ENCODE measurements at regions not wholly inside any gene's neighbourhood (a gene's known extent, or its start where the extent isn't known, plus 50 kb on each side); places are given as distances from the start of the nearest gene placed in this dataset.

DNA sequence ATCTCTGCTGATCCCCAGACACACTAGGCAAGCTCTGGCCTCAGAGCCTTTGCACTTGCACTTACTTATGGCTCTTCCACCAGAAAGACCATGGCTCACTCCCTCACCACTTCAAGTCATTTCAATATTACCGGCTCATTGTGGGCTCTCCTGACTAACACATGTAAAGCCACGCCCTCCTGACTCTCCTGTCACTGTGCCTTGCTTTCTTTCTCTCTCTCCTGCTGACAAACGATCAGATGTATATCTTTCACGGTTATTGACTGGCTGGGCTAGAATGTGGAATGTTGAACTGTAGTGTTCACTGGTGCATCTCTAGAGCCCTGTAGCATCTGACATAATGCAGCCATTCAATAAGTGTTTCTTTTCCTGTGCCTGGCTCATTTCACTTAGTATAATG lies 425.1 kb downstream of the RAB28 start:
- H3K4me3 ChIP-seq (ENCODE audit: low read depth, low read length) = no peak overlapping the region
- DNase-seq (ENCODE audit: low read depth) = no peak
- TF ChIP-seq, protein P1, sequence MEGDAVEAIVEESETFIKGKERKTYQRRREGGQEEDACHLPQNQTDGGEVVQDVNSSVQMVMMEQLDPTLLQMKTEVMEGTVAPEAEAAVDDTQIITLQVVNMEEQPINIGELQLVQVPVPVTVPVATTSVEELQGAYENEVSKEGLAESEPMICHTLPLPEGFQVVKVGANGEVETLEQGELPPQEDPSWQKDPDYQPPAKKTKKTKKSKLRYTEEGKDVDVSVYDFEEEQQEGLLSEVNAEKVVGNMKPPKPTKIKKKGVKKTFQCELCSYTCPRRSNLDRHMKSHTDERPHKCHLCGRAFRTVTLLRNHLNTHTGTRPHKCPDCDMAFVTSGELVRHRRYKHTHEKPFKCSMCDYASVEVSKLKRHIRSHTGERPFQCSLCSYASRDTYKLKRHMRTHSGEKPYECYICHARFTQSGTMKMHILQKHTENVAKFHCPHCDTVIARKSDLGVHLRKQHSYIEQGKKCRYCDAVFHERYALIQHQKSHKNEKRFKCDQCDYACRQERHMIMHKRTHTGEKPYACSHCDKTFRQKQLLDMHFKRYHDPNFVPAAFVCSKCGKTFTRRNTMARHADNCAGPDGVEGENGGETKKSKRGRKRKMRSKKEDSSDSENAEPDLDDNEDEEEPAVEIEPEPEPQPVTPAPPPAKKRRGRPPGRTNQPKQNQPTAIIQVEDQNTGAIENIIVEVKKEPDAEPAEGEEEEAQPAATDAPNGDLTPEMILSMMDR (IDR thresholded peaks at IDR 0.05; ENCODE audit: low read depth, low read length, missing control alignments) = no peak

DNA sequence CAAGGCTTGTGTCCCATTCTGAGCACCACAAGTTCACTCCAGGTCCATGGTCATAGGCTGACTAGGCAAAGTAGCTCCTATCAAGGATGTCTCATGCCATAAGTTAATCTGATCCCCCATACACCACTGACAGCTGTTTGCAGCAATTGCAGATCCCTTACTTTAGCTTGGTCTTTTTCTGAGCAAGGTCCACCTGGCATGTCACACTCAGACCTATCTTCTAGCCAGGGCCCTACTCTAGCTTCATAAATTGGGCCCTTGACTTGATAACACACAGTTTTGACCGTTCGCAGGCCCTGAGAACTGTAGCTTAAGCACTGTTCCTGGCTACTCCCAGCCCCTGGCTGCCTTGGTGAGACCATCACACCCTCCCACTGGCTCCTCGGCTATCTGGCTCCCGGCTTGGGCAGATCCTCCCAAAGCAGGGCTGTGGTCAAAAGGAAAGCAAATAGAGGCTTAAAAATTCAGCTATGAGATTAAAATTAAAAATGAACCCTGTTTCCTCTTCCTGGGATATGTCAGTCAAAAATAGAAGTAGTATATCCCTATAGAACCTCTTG lies 427.4 kb downstream of the RAB28 start:
- TF ChIP-seq, protein P1 (IDR thresholded peaks at IDR 0.05; ENCODE audit: low read depth, low read length, missing control alignments) = no peak
- H3K4me3 ChIP-seq (ENCODE audit: low read depth, low read length) = no peak overlapping the region
- no peak for DNase-seq (ENCODE audit: low read depth)

DNA sequence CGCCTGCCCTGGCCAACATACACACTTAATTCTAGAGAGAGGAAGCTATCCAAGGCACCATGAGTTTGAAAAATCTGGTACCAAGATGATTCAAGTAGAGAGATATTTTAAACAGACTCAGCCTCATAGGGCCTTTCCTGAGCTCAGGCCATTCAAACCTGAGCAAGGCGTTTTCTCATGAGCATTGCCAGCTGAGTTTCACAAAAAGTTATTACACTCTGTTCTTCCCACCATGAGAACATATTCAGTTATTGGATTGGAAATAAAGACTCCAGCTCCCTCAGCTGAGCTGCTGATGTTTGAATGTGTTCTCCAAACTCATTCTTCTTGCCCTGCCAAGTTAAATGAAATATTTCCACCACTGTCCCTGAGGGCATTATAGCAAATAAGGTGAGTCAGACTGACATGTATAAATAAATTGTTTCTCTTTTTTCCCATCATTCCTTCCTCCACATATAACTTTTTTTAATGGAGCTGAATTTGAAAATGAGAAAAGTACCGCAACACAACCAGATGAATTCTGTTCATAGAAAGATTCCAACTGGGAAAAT lies 429.6 kb downstream of the RAB28 start:
- TF ChIP-seq, protein P1 (IDR thresholded peaks at IDR 0.05; ENCODE audit: low read depth, low read length, missing control alignments) = no peak
- H3K4me3 ChIP-seq (ENCODE audit: low read depth, low read length) = no peak overlapping the region
- DNase-seq (ENCODE audit: low read depth) = no peak

DNA sequence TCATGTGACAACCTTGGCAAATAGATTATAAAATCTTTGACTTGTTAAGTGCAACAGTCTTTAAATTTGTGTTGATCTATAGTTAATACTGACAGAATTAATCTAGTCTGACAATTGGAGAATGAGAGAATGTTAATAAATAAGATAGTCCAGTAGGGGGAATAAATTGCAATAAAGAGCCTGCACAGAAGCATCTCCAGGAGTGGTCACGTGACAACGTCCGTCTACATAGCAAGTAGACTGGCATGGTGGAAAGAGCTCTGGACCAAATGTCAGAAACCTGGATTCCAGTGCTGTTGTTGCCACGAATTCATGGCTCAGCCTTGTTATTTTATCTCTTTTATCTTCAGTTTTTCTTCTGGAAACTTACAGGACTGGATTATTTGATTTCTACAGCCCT lies 436.5 kb downstream of the RAB28 start:
- TF ChIP-seq, protein P1 (IDR thresholded peaks at IDR 0.05; ENCODE audit: low read depth, low read length, missing control alignments) = no peak
- DNase-seq (ENCODE audit: low read depth) = no peak

DNA sequence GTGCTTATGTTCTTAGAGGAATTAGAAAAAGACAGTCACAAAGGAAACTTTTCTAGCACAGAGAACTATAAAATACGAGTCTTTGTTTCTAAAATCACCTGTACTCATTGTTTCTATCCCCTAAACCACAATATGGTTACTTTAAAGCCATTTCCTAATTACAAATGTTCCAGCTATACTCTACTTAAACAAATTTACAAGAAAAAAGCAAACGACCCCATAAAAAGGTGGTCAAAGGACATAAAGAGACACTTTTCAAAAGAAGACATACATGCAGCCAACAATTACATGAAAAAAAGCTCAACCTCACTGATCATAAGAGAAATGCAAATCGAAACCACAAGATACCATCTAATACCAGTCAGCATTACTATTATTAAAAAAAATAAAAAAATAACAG lies 447.3 kb downstream of the RAB28 start:
- no peak for DNase-seq (ENCODE audit: low read depth)
- no peak overlapping the region for H3K4me3 ChIP-seq (ENCODE audit: low read depth, low read length)
- TF ChIP-seq, protein P1 (IDR thresholded peaks at IDR 0.05; ENCODE audit: low read depth, low read length, missing control alignments) = no peak

More for the DNA sequence above, 436.5 kb downstream of the RAB28 start:
- H3K4me3 ChIP-seq (ENCODE audit: low read depth, low read length) = no peak overlapping the region

DNA sequence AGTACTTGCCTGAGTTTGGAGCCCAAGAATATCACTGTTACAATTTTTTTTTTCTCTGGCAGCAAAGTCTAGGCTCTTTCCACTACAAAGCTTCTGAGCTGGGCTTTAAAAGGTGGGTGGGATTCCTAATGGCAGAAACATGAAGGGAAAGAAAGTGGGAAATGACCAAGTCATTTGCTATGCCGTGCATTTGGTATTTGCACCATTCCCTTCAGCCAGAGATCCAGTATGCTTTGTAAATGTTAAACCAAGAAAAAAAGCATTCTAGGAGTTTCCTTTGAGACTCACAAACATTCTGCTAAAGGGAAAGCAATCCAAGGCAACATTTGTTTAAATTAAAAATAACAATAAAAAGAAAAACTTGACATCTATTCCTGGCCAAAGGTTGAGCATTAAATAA lies 451.2 kb downstream of the RAB28 start:
- DNase-seq (ENCODE audit: low read depth) = no peak
- TF ChIP-seq, protein P1 (IDR thresholded peaks at IDR 0.05; ENCODE audit: low read depth, low read length, missing control alignments) = no peak
- H3K4me3 ChIP-seq (ENCODE audit: low read depth, low read length) = no peak overlapping the region

Data from GM12864 (cell line).